GM23248 (cell line): ENCODE measurements at regions not wholly inside any gene's neighbourhood (a gene's known extent, or its start where the extent isn't known, plus 50 kb on each side); places are given as distances from the start of the nearest gene placed in this dataset.

Source experiments
- DNase-seq: peaks from one replicate; pipeline ENCODE4 v3.0.0-alpha.2; 2015
- H2AFZ ChIP-seq: fragments of 200-600 bp; sonication (generic); 2 replicates; pipeline ENCODE4 v1.6.1; 2016; ENCODE audit warnings: antibody characterized with exemption
- H3F3A ChIP-seq: fragments of 200-600 bp; sonication (generic); 2 replicates; pipeline ENCODE4 v1.6.1; 2016; ENCODE audit warnings: mild to moderate bottlenecking, antibody characterized with exemption, mixed run types; ENCODE audit not compliant: insufficient read depth
- H3K27ac ChIP-seq: fragments of 200-600 bp; sonication (generic); 2 replicates; pipeline ENCODE4 v1.5.1; 2016; ENCODE audit warnings: mild to moderate bottlenecking
- H3K27me3 ChIP-seq: fragments of 200-600 bp; sonication (generic); replicated peaks from 2 replicates; pipeline ENCODE4 v1.6.1; 2016; ENCODE audit warnings: mild to moderate bottlenecking; ENCODE audit not compliant: insufficient read depth
- H3K36me3 ChIP-seq: fragments of 200-600 bp; sonication (generic); 2 replicates; pipeline ENCODE4 v1.6.1; 2016; ENCODE audit warnings: low read depth, mild to moderate bottlenecking
- H3K4me1 ChIP-seq: fragments of 200-600 bp; sonication (generic); 2 replicates; pipeline ENCODE4 v1.6.1; 2016; ENCODE audit warnings: mild to moderate bottlenecking; ENCODE audit not compliant: insufficient read depth
- H3K4me2 ChIP-seq: fragments of 200-600 bp; sonication (generic); one replicate; pipeline ENCODE4 v1.6.1; 2016; ENCODE audit warnings: mild to moderate bottlenecking; ENCODE audit not compliant: unreplicated experiment
- H3K4me3 ChIP-seq: fragments of 200-600 bp; sonication (generic); 2 replicates; pipeline ENCODE4 v1.5.1; 2016; ENCODE audit warnings: mild to moderate bottlenecking
- H3K79me2 ChIP-seq: fragments of 200-600 bp; sonication (generic); 2 replicates; pipeline ENCODE4 v1.6.1; 2016; ENCODE audit warnings: mild to moderate bottlenecking; ENCODE audit not compliant: insufficient read depth
- H3K9ac ChIP-seq: fragments of 200-600 bp; sonication (generic); 2 replicates; pipeline ENCODE4 v1.6.1; 2016; ENCODE audit warnings: mild to moderate bottlenecking
- H3K9me2 ChIP-seq: fragments of 200-600 bp; sonication (generic); 2 replicates; pipeline ENCODE4 v1.6.1; 2016; ENCODE audit warnings: mixed run types, mild to moderate bottlenecking, moderate library complexity; ENCODE audit not compliant: insufficient read depth
- H3K9me3 ChIP-seq: fragments of 200-600 bp; sonication (generic); one replicate; pipeline ENCODE4 v1.6.1; 2017; ENCODE audit warnings: low read depth
- H4K20me1 ChIP-seq: fragments of 200-600 bp; sonication (generic); 2 replicates; pipeline ENCODE4 v1.6.0; 2016; ENCODE audit not compliant: insufficient read depth
- EZH2 ChIP-seq: fragments of 200-600 bp; sonication (generic); IDR thresholded peaks from 2 replicates; pipeline ENCODE4 v1.6.1; 2018; ENCODE audit warnings: antibody characterized with exemption, mild to moderate bottlenecking; ENCODE audit not compliant: insufficient read depth, poor library complexity, severe bottlenecking
- EZH2phosphoT487 ChIP-seq: fragments of 200-600 bp; sonication (generic); IDR thresholded peaks from 2 replicates; pipeline ENCODE4 v1.6.1; 2018; ENCODE audit warnings: antibody characterized with exemption, moderate library complexity, mild to moderate bottlenecking, low read depth; ENCODE audit not compliant: insufficient read depth
- WGBS, 2 experiments: methylation state at CpG; one replicate each; pipeline ENCODE4 v1.1.6; 2015 to 2017; ENCODE audit warnings: low lambda C conversion rate in 2 of 2, low coverage in 1 of 2; ENCODE audit errors: missing lambda C conversion rate in 2 of 2; 5-methylcytosine and 5-hydroxymethylcytosine counted together
- in situ Hi-C: fragments of 300-500 bp; cut with MboI; formaldehyde crosslinking; loops from 2 replicates; pipeline ENCODE4 v1.15.0; 2020

DNA sequence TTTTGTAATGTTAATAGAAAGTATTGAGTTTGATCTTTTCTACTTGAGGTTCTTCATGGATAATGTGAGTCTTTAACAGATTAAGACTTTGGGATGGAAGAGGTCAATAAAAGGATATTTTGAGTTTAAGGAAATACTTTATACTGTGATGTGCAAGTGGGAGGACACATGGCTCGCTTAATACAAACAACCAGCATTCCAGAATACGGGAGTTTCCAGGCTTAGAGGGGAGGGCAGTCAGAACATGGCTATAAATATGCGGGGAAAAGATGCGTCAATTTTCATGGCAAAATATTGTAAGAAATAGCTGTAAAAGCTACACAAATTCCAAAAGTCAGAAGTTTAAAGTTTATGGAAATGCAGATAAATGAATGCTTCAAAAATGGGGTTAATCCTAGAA, 192.3 kb downstream of the AASDH start:
- 2% methylated on average over 4 of the region's 4 CpGs for WGBS, 2 experiments
- Histone ChIP-seq H3K79me2 (no peaks in the 10 kb centered on the region), H3K9ac (no peak overlapping the region), H3K36me3 (no peaks in the 10 kb centered on the region), H3F3A (no peaks in the 10 kb centered on the region), H3K27me3 (0 out of 2 replicates have a peak, but pooled peaks cover 5% of the 10 kb centered on the region), H3K4me1 (no peaks in the 10 kb centered on the region), H4K20me1 (no peaks in the 10 kb centered on the region), H3K9me3 (no peaks in the 10 kb centered on the region), H3K4me2 (no peak overlapping the region), H3K9me2 (no peaks in the 10 kb centered on the region), H3K27ac (no peak overlapping the region), H3K4me3 (no peak overlapping the region), H2AFZ (no peak overlapping the region)
- no peak for DNase-seq
- TF ChIP-seq EZH2, result no peak
- TF ChIP-seq EZH2phosphoT487, result no peak
- in situ Hi-C loops, result no loop called here

DNA sequence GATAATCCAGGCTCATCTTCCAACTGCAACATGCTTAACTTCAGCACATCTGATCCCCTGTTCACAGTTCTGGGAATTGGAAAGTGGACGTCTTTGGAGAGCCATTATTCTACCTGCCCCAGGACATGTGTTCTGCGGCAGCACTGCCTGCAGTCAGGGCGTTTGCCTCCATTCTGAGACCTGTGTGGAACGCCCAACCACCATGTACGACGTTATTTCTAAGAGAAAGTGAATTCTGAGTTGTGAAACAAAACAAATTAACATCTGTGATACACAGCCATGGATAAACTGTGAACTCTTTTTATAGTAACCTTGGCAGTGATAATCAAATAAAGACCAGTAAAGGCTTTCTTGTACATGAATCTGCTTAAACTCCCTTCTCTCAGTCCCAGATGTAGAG, 195.8 kb downstream of the AASDH start:
- no peak for TF ChIP-seq EZH2phosphoT487
- no peak for TF ChIP-seq EZH2
- H3K27me3 ChIP-seq, result 0 out of 2 replicates have a peak, but pooled peaks cover 6% of the 10 kb centered on the region
- WGBS, 2 experiments, result 18 to 22% methylated on average over 6 of the region's 6 CpGs
- in situ Hi-C loops, result no loop called here
- no peaks in the 10 kb centered on the region for H3K9me3 ChIP-seq
- no peak overlapping the region for H3K4me2 ChIP-seq
- H3K79me2 ChIP-seq, result no peaks in the 10 kb centered on the region
- no peak for DNase-seq
- H3F3A ChIP-seq, result no peaks in the 10 kb centered on the region
- no peaks in the 10 kb centered on the region for H3K9me2 ChIP-seq
- no peak overlapping the region for H3K9ac ChIP-seq
- H3K36me3 ChIP-seq, result no peaks in the 10 kb centered on the region
- no peak overlapping the region for H3K27ac ChIP-seq
- H3K4me3 ChIP-seq, result no peak overlapping the region
- no peak overlapping the region for H2AFZ ChIP-seq
- H4K20me1 ChIP-seq, result no peaks in the 10 kb centered on the region
- no peaks in the 10 kb centered on the region for H3K4me1 ChIP-seq

DNA sequence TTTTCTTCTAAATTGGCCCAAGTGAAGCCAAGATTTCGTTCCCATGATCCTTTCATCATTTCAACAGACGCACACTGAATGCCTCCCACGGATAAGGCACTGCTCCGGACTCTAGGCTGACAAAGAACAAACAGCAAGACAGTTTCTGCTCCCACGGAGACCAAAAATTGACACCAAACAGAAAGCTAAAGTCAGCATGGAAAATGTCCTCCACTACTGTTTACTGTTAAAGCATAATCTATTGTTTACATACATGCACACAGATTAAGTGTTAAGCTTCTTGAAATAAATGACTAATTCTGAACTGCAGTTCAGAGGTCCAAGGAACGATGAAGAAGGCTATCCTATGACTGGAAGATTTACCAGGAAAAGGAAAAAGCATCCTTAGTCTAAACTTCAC, 199.6 kb downstream of the AASDH start:
- no peaks in the 10 kb centered on the region for H3K36me3 ChIP-seq
- H2AFZ ChIP-seq, result no peak overlapping the region
- TF ChIP-seq EZH2phosphoT487 (no peak), EZH2 (no peak)
- H3K9me3 ChIP-seq, result no peaks in the 10 kb centered on the region
- no peaks in the 10 kb centered on the region for H4K20me1 ChIP-seq
- H3K4me2 ChIP-seq, result no peak overlapping the region
- in situ Hi-C loops, result no loop called here
- 0 out of 2 replicates have a peak, but pooled peaks cover 10% of the 10 kb centered on the region for H3K27me3 ChIP-seq
- H3F3A ChIP-seq, result no peaks in the 10 kb centered on the region
- no peaks in the 10 kb centered on the region for H3K4me1 ChIP-seq
- H3K4me3 ChIP-seq, result no peak overlapping the region
- 17 to 19% methylated on average over 6 of the region's 6 CpGs for WGBS, 2 experiments
- H3K79me2 ChIP-seq, result no peaks in the 10 kb centered on the region
- no peak overlapping the region for H3K9ac ChIP-seq
- H3K9me2 ChIP-seq, result no peaks in the 10 kb centered on the region
- no peak for DNase-seq
- no peak overlapping the region for H3K27ac ChIP-seq

- no peak overlapping the region for H2AFZ ChIP-seq
- no peak for DNase-seq
- no peak overlapping the region for H3K4me3 ChIP-seq
- no peak for TF ChIP-seq EZH2
- H3K4me1 ChIP-seq, result no peaks in the 10 kb centered on the region
- WGBS, 2 experiments, result 17 to 25% methylated on average over 9 of the region's 9 CpGs
- no peaks in the 10 kb centered on the region for H3K36me3 ChIP-seq
- H3K9me2 ChIP-seq, result no peaks in the 10 kb centered on the region
- H3K9me3 ChIP-seq, result no peaks in the 10 kb centered on the region
- H3K27ac ChIP-seq, result no peak overlapping the region
- no peak overlapping the region for H3K4me2 ChIP-seq
- no peaks in the 10 kb centered on the region for H4K20me1 ChIP-seq
- 0 out of 2 replicates have a peak, but pooled peaks cover 10% of the 10 kb centered on the region for H3K27me3 ChIP-seq
- in situ Hi-C loops, result no loop called here
- H3K9ac ChIP-seq, result no peak overlapping the region
- no peaks in the 10 kb centered on the region for H3K79me2 ChIP-seq
- H3F3A ChIP-seq, result no peaks in the 10 kb centered on the region
Measured at GRCh38 chr4:56186808-56187523, 200.3 kb downstream of the AASDH start.
